ENCODE measurements at regions not wholly inside any gene's neighbourhood (a gene's known extent, or its start where the extent isn't known, plus 50 kb on each side); places are given as distances from the start of the nearest gene placed in this dataset.

GRCh38 chr20:48261398-48261910 is 476.2 kb upstream of the SULF2 start:
- no peak for DNase-seq

- no peak for DNase-seq
These were observed 475.0 kb upstream of the SULF2 start for GRCh38 chr20:48260129-48260756.

GRCh38 chr20:48259456-48259855 is 474.2 kb upstream of the SULF2 start:
- no peak for DNase-seq

GRCh38 chr20:48257833-48258232 is 472.6 kb upstream of the SULF2 start:
- no peak for DNase-seq

GRCh38 chr20:48247961-48248360 is 462.7 kb upstream of the SULF2 start:
- DNase-seq: no peak

GRCh38 chr20:48246061-48246790 is 460.9 kb upstream of the SULF2 start:
- DNase-seq: no peak

- no peak for DNase-seq
These were observed 457.3 kb upstream of the SULF2 start for GRCh38 chr20:48242623-48243022.

- DNase-seq: no peak
These were observed 456.2 kb upstream of the SULF2 start for GRCh38 chr20:48241482-48241881.

GRCh38 chr20:48238781-48239180 is 453.5 kb upstream of the SULF2 start:
- DNase-seq: no peak

GRCh38 chr20:48238326-48238725 is 453.0 kb upstream of the SULF2 start:
- DNase-seq: no peak

GRCh38 chr20:48236000-48236970 is 451.0 kb upstream of the SULF2 start:
- DNase-seq: no peak

GRCh38 chr20:48234951-48235350 is 449.7 kb upstream of the SULF2 start:
- DNase-seq: no peak

GRCh38 chr20:48231253-48231930 is 446.1 kb upstream of the SULF2 start:
- DNase-seq: no peak

GRCh38 chr20:48230216-48230615 is 444.9 kb upstream of the SULF2 start:
- DNase-seq: no peak

GRCh38 chr20:48227381-48227780 is 442.1 kb upstream of the SULF2 start:
- DNase-seq: no peak

- DNase-seq: no peak
These were observed 441.4 kb upstream of the SULF2 start for GRCh38 chr20:48226642-48227041.

GRCh38 chr20:48224533-48225050 is 439.3 kb upstream of the SULF2 start:
- DNase-seq: no peak

GRCh38 chr20:48223715-48224114 is 438.4 kb upstream of the SULF2 start:
- DNase-seq: no peak

GRCh38 chr20:48222595-48223180 is 437.4 kb upstream of the SULF2 start:
- no peak for DNase-seq

- DNase-seq: no peak
These were observed 434.9 kb upstream of the SULF2 start for GRCh38 chr20:48220033-48220633.

- DNase-seq: no peak
These were observed 434.0 kb upstream of the SULF2 start for GRCh38 chr20:48219306-48219705.

- DNase-seq: no peak
These were observed 431.9 kb upstream of the SULF2 start for GRCh38 chr20:48217190-48217589.
